Neural cell (in vitro differentiated cells): ENCODE measurements at regions not wholly inside any gene's neighbourhood (a gene's known extent, or its start where the extent isn't known, plus 50 kb on each side); places are given as distances from the start of the nearest gene placed in this dataset.

ENCODE experiments used
- H2AFZ ChIP-seq: fragments of 200-600, 300-800 bp; sonication (generic), shearing (Covaris generic); 2 replicates; pipeline ENCODE4 v1.6.0; 2014; ENCODE audit warnings: low read depth, mild to moderate bottlenecking, antibody characterized with exemption, low read length, moderate library complexity
- H3F3A ChIP-seq: fragments of 200-600 bp; shearing (Covaris generic); 2 replicates; pipeline ENCODE4 v1.6.1; 2016; ENCODE audit warnings: mild to moderate bottlenecking, moderate library complexity, mixed read lengths, antibody characterized with exemption, low read length; ENCODE audit not compliant: insufficient read depth, poor library complexity, severe bottlenecking
- H3K27ac ChIP-seq: fragments of 200-600, 300-800 bp; sonication (generic), shearing (Covaris generic); 2 replicates; pipeline ENCODE4 v1.5.1; 2014; ENCODE audit warnings: mild to moderate bottlenecking, low read length, moderate library complexity
- H3K27me3 ChIP-seq: fragments of 300-800, 200-600 bp; sonication (generic), shearing (Covaris generic); 2 replicates; pipeline ENCODE4 v1.6.0; 2014; ENCODE audit warnings: mild to moderate bottlenecking, low read depth, low read length, moderate library complexity; ENCODE audit not compliant: insufficient read depth
- H3K36me3 ChIP-seq: fragments of 300-800, 200-600 bp; sonication (generic), shearing (Covaris generic); 2 replicates; pipeline ENCODE4 v1.5.1; 2014; ENCODE audit warnings: mild to moderate bottlenecking, antibody characterized with exemption, low read length, moderate library complexity; ENCODE audit not compliant: insufficient read depth
- H3K4me2 ChIP-seq: fragments of 300-800, 200-600 bp; sonication (generic), shearing (Covaris generic); 2 replicates; pipeline ENCODE4 v1.6.0; 2014; ENCODE audit warnings: mild to moderate bottlenecking, low read length
- H3K4me3 ChIP-seq: fragments of 300-800, 200-600 bp; sonication (generic), shearing (Covaris generic); 2 replicates; pipeline ENCODE4 v1.5.1; 2014; ENCODE audit warnings: mild to moderate bottlenecking, low read length, moderate library complexity
- H3K79me2 ChIP-seq: fragments of 200-600 bp; shearing (Covaris generic); replicated peaks from 2 replicates; pipeline ENCODE4 v1.6.0; 2014; ENCODE audit warnings: mild to moderate bottlenecking, low read length, moderate library complexity; ENCODE audit not compliant: insufficient read depth
- H3K9ac ChIP-seq: fragments of 300-800, 200-600 bp; sonication (generic), shearing (Covaris generic); 2 replicates; pipeline ENCODE4 v1.6.1; 2016; ENCODE audit warnings: mild to moderate bottlenecking, low read length, mixed read lengths
- H3K9me2 ChIP-seq: fragments of 200-600 bp; shearing (Covaris generic); 2 replicates; pipeline ENCODE4 v1.6.1; 2016; ENCODE audit warnings: mild to moderate bottlenecking, low read length, mixed read lengths; ENCODE audit not compliant: insufficient read depth
- H3K9me3 ChIP-seq: fragments of 200-600, 300-800 bp; sonication (generic), shearing (Covaris generic); 2 replicates; pipeline ENCODE4 v1.6.1; 2016; ENCODE audit warnings: mild to moderate bottlenecking, mixed run types, low read length, moderate library complexity, mixed read lengths
- H4K20me1 ChIP-seq: fragments of 200-600 bp; shearing (Covaris generic); 2 replicates; pipeline ENCODE4 v1.6.1; 2016; ENCODE audit warnings: mild to moderate bottlenecking, mixed run types; ENCODE audit not compliant: insufficient read depth
- CTCF ChIP-seq: fragments of 450-650 bp; IDR thresholded peaks from 2 replicates; pipeline ENCODE4 v1.5.1; 2014; ENCODE audit warnings: antibody characterized with exemption, mild to moderate bottlenecking, moderate library complexity; ENCODE audit not compliant: poor library complexity, severe bottlenecking
- EP300 ChIP-seq: fragments of 450-650 bp; conservative IDR thresholded peaks from 2 replicates; pipeline ENCODE4 v1.6.1; 2014; ENCODE audit warnings: antibody characterized with exemption, mild to moderate bottlenecking, moderate library complexity; ENCODE audit not compliant: poor library complexity, severe bottlenecking
- EZH2 ChIP-seq: fragments of 200-600, 300-800 bp; shearing (Covaris generic), sonication (generic); IDR thresholded peaks from 2 replicates; pipeline ENCODE4 v1.6.1; 2014; ENCODE audit warnings: antibody characterized with exemption, low read length, borderline replicate concordance, mild to moderate bottlenecking; ENCODE audit not compliant: insufficient read depth, poor library complexity, severe bottlenecking
- MXI1 ChIP-seq: fragments of 450-650 bp; conservative IDR thresholded peaks from 2 replicates; pipeline ENCODE4 v1.6.1; 2014; ENCODE audit warnings: antibody characterized with exemption, mild to moderate bottlenecking; ENCODE audit not compliant: poor library complexity, severe bottlenecking
- POLR2AphosphoS5 ChIP-seq: IDR thresholded peaks from 2 replicates; pipeline ENCODE4 v1.6.1; 2012
- RAD21 ChIP-seq: fragments of 450-650 bp; conservative IDR thresholded peaks from 2 replicates; pipeline ENCODE4 v1.6.1; 2014; ENCODE audit warnings: antibody characterized with exemption, mild to moderate bottlenecking, moderate library complexity
- SMC3 ChIP-seq: fragments of 450-650 bp; conservative IDR thresholded peaks from 2 replicates; pipeline ENCODE4 v1.6.1; 2014; ENCODE audit warnings: antibody characterized with exemption, mild to moderate bottlenecking, moderate library complexity; ENCODE audit not compliant: poor library complexity
- TAF1 ChIP-seq: IDR thresholded peaks from 2 replicates; pipeline ENCODE4 v1.6.1; 2012; ENCODE audit warnings: low read depth
- TF ChIP-seq, protein P1 (sequence below): IDR thresholded peaks from 2 replicates; pipeline ENCODE4 v1.6.1; 2012; ENCODE audit warnings: borderline replicate concordance

DNA sequence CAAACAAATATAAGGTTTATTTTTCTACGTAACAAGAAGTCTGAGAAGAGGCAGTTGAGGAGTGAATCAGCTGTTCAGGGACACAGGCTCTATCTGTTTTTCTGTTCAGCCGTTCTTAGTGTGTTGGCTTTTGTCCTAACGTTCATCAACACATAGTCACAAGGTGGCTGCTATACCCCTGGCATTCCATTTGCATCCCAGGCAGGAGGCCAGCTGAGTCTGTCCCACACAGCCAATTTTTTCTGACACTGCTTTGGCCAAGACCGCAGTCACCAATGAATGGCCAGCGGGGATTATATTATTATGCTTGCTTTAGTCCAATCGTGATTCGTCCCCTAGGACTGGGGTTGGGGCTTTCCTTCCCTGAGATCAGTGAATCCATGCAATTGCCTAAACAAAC lies 143.4 kb upstream of the CHST15 start:
- Histone ChIP-seq H3K36me3 (no peaks in the 10 kb centered on the region), H4K20me1 (no peaks in the 10 kb centered on the region), H3K9me3 (no peaks in the 10 kb centered on the region), H3K27ac (no peak overlapping the region), H3K79me2 (no peaks in the 10 kb centered on the region), H3K4me3 (no peak overlapping the region), H3K27me3 (no peaks in the 10 kb centered on the region), H3F3A (no peaks in the 10 kb centered on the region), H2AFZ (no peak overlapping the region), H3K9ac (no peak overlapping the region), H3K4me2 (no peak overlapping the region), H3K9me2 (no peaks in the 10 kb centered on the region)
- no peak for TF ChIP-seq EP300
- no peak for TF ChIP-seq POLR2AphosphoS5
- TF ChIP-seq, protein P1, sequence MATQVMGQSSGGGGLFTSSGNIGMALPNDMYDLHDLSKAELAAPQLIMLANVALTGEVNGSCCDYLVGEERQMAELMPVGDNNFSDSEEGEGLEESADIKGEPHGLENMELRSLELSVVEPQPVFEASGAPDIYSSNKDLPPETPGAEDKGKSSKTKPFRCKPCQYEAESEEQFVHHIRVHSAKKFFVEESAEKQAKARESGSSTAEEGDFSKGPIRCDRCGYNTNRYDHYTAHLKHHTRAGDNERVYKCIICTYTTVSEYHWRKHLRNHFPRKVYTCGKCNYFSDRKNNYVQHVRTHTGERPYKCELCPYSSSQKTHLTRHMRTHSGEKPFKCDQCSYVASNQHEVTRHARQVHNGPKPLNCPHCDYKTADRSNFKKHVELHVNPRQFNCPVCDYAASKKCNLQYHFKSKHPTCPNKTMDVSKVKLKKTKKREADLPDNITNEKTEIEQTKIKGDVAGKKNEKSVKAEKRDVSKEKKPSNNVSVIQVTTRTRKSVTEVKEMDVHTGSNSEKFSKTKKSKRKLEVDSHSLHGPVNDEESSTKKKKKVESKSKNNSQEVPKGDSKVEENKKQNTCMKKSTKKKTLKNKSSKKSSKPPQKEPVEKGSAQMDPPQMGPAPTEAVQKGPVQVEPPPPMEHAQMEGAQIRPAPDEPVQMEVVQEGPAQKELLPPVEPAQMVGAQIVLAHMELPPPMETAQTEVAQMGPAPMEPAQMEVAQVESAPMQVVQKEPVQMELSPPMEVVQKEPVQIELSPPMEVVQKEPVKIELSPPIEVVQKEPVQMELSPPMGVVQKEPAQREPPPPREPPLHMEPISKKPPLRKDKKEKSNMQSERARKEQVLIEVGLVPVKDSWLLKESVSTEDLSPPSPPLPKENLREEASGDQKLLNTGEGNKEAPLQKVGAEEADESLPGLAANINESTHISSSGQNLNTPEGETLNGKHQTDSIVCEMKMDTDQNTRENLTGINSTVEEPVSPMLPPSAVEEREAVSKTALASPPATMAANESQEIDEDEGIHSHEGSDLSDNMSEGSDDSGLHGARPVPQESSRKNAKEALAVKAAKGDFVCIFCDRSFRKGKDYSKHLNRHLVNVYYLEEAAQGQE: no peak
- TF ChIP-seq RAD21: no peak
- TF ChIP-seq EZH2: no peak
- no peak for TF ChIP-seq MXI1
- TF ChIP-seq TAF1: no peak
- TF ChIP-seq CTCF: no peak
- no peak for TF ChIP-seq SMC3

- no peaks in the 10 kb centered on the region for H3F3A ChIP-seq
- no peaks in the 10 kb centered on the region for H4K20me1 ChIP-seq
- no peaks in the 10 kb centered on the region for H3K9me3 ChIP-seq
- no peaks in the 10 kb centered on the region for H3K36me3 ChIP-seq
- no peaks in the 10 kb centered on the region for H3K9me2 ChIP-seq
- H3K27me3 ChIP-seq: no peaks in the 10 kb centered on the region
- H3K9ac ChIP-seq: no peak overlapping the region
- TF ChIP-seq, protein P1: no peak
- TF ChIP-seq POLR2AphosphoS5 (no peak), MXI1 (no peak), RAD21 (no peak), CTCF (no peak), EZH2 (no peak), EP300 (no peak)
- no peak overlapping the region for H3K27ac ChIP-seq
- H3K4me2 ChIP-seq: no peak overlapping the region
- no peaks in the 10 kb centered on the region for H3K79me2 ChIP-seq
- H3K4me3 ChIP-seq: no peak overlapping the region
- H2AFZ ChIP-seq: no peak overlapping the region
These were observed 142.7 kb upstream of the CHST15 start for GRCh38 chr10:124236136-124236535.
